ENCODE measurements at regions not wholly inside any gene's neighbourhood (a gene's known extent, or its start where the extent isn't known, plus 50 kb on each side); places are given as distances from the start of the nearest gene placed in this dataset.

GRCh38 chr6:6483733-6484132 lies 104.8 kb upstream of the LY86 start:
- DNase-seq: no peak

GRCh38 chr6:6484681-6485080 lies 103.8 kb upstream of the LY86 start:
- no peak for DNase-seq

GRCh38 chr6:6486595-6486994 lies 101.9 kb upstream of the LY86 start:
- DNase-seq: no peak

GRCh38 chr6:6491761-6492160 lies 96.8 kb upstream of the LY86 start:
- DNase-seq: no peak

- no peak for DNase-seq
Observed at GRCh38 chr6:6492675-6493074, 95.8 kb upstream of the LY86 start.

GRCh38 chr6:6494139-6494538 lies 94.4 kb upstream of the LY86 start:
- peak; percentile 30 for DNase-seq

- peak; percentile 18 for DNase-seq
Observed at GRCh38 chr6:6494677-6495076, 93.8 kb upstream of the LY86 start.

GRCh38 chr6:6495851-6496250 lies 92.7 kb upstream of the LY86 start:
- no peak for DNase-seq

GRCh38 chr6:6497541-6497940 lies 91.0 kb upstream of the LY86 start:
- DNase-seq: no peak

- DNase-seq: no peak
Observed at GRCh38 chr6:6497976-6498375, 90.5 kb upstream of the LY86 start.

GRCh38 chr6:6503191-6503590 lies 85.3 kb upstream of the LY86 start:
- DNase-seq: no peak

- no peak for DNase-seq
Observed at GRCh38 chr6:6505111-6505510, 83.4 kb upstream of the LY86 start.

GRCh38 chr6:6508643-6509042 lies 79.9 kb upstream of the LY86 start:
- DNase-seq: no peak

- no peak for DNase-seq
Observed at GRCh38 chr6:6509284-6509683, 79.2 kb upstream of the LY86 start.

- no peak for DNase-seq
Observed at GRCh38 chr6:6512711-6513110, 75.8 kb upstream of the LY86 start.

- DNase-seq: peak; percentile 58
Observed at GRCh38 chr6:6515691-6516607, 72.6 kb upstream of the LY86 start.

GRCh38 chr6:6516666-6517458 lies 71.7 kb upstream of the LY86 start:
- DNase-seq: no peak

GRCh38 chr6:6518631-6519427 lies 69.7 kb upstream of the LY86 start:
- no peak for DNase-seq

GRCh38 chr6:6521961-6522482 lies 66.5 kb upstream of the LY86 start:
- DNase-seq: no peak

- DNase-seq: no peak
Observed at GRCh38 chr6:6522709-6523108, 65.8 kb upstream of the LY86 start.

- no peak for DNase-seq
Observed at GRCh38 chr6:6524951-6525350, 63.6 kb upstream of the LY86 start.

GRCh38 chr6:6525933-6526332 lies 62.6 kb upstream of the LY86 start:
- DNase-seq: no peak

GRCh38 chr6:6529275-6529674 lies 59.2 kb upstream of the LY86 start:
- no peak for DNase-seq
